HG03025 (cell line): ENCODE measurements at regions not wholly inside any gene's neighbourhood (a gene's known extent, or its start where the extent isn't known, plus 50 kb on each side); places are given as distances from the start of the nearest gene placed in this dataset.

ENCODE experiments used
- ATAC-seq: cut with Tn5 transposase; IDR thresholded peaks from one replicate; pipeline ENCODE4 v1.9.1; 2021; ENCODE audit warnings: mild to moderate bottlenecking, moderate library complexity; ENCODE audit not compliant: unreplicated experiment, low FRiP score

- no peak for ATAC-seq
Observed at GRCh38 chr9:129321286-129322021, 143.4 kb upstream of the IER5L start.

DNA sequence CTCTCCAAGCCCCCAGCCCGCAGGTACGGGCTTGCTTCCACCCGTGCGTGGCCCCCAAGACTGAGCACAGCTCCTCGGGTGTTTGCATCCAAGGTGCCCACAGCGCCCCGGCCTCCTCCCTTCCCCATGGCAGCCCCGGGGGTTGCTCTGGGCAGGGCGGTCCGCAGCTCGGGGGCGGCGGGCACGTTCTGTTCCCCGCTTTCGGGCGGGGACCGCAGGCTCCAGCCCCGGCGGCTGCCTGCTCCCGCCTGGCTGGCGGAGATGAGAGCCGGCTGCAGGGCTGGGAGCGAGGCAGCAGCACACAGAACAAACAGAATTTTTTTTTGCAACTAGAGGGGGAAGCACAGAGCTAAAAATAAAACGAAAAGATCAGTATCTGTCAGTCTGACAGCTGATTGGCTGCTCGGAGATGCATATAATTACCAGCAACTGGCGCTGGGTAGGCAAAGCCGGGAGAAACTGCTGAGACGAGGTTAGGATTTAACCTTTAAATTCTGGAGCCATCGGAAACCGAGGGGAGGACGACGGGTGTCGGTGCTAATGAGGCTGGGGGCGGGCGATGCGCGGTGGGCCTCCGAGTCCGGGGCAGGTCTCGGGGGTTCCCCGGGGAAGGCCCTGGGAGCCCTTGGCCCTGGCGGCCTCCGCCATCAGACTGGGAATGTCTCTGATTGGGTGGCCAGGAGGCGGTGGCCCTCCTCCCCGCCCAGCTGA, 142.7 kb upstream of the IER5L start:
- no peak for ATAC-seq

- no peak for ATAC-seq
Observed at GRCh38 chr9:129319938-129320481, 141.9 kb upstream of the IER5L start.

GRCh38 chr9:129319076-129319937, 141.2 kb upstream of the IER5L start:
- no peak for ATAC-seq

DNA sequence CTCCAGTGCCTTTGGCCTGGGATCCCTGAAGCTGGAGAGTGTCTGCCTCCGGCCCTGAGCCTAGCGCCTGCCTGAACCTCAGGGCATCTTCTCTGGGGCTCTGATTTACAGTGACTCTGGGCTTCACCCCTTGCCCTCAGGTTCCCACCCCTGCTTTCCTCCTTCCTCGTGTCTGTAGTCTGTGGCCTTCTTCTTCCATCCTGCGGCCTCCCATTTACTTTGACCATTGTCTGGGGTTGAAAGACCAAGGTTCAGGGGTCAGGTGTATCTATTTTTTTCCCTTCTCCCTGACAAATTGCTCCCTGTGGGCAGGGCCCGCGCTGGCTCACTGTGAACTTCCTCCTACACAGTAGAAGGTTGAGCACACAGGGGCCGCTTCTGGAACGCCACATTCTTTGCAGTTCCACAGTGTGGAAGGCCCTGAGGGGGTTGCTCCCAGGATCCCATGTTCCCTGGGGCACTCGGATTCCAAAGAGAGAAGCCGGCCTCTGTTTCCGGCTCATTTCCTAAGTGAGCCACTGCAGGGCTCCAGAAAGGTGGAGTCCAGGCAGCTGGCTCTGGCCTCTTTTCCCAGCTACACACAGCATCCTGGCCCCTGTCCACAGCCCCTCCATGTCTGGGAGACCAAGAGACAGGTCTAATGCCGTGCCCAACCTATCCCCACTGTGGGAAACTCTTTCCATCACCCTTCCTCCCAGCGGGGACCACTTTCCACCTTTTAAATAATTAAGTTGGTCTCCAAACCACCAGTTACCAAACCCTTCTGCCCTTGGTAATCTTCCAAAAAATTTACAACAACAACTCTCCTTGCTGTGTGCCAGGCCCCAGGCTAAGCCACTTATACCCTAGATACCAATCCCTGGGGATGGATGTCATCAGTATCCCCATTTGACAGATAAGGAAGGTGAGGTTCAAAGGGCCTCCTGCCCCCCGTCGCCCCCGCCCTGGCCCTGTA, 140.3 kb upstream of the IER5L start:
- no peak for ATAC-seq

GRCh38 chr9:129317179-129318011, 139.3 kb upstream of the IER5L start:
- ATAC-seq: no peak

GRCh38 chr9:129316281-129317030, 138.4 kb upstream of the IER5L start:
- no peak for ATAC-seq

GRCh38 chr9:129313331-129313955, 135.4 kb upstream of the IER5L start:
- ATAC-seq: no peak

DNA sequence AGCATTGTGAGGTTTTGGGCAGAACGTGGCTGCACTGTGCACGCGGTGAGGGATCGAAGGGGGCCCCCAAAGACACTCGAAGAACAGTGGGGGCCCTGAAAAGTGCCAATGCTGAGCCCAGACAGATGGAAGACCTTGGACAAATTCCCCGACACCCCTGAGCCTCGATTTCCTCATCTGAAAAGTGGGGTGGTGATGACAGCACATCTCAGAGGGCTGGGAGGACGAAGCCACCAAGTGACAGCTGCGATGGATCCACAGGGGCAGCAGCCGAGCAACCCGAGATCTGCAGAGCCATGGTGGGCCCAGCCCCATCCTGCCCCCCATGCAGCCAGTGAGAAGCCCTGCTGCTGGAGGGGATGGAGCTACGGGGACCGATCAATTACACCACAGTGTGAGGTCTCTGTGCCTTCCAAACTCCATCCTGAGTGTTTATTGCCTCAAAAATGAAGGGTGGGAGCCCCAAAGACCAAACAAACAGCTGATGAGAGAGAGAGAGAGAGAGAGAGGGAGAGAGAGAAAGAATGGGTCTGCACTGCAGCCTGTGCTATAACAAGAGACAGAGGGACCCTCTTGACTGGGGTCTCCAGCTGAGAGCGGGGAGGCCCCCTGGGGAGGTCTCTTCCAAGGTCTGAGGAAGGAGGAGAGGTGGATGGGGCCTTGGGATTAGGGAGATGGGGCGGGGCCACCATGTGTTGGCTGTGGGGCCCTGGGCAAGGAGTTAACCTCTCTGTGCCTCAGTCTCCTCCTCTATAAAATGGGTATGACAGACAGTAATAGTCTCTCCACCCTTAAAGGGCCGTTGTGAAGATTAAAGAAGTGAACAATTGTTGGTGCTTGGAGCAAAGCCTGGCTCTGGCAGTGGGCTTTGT, 134.4 kb upstream of the IER5L start:
- ATAC-seq: no peak

GRCh38 chr9:129311643-129312042, 133.6 kb upstream of the IER5L start:
- ATAC-seq: no peak

GRCh38 chr9:129310666-129311350, 132.7 kb upstream of the IER5L start:
- ATAC-seq: no peak

DNA sequence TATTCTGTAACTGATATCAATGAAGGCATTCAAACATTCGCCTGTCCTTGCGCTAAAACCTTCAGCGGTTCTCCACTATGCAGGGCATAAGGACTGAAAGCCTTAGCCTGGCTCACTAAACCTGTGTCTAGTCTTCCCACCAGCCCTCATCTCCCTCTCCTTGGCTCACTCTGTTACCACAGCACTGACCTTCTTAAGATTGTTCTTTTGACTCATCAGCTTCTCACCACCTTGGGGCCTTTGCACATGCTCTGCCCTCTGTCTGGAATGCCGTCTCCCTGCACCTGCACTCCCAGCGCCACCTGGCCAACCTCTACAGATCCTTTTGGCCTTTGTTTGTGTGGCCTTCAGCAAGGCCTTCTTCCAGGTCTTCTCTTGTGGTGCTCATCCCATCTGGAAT, 131.8 kb upstream of the IER5L start:
- no peak for ATAC-seq

DNA sequence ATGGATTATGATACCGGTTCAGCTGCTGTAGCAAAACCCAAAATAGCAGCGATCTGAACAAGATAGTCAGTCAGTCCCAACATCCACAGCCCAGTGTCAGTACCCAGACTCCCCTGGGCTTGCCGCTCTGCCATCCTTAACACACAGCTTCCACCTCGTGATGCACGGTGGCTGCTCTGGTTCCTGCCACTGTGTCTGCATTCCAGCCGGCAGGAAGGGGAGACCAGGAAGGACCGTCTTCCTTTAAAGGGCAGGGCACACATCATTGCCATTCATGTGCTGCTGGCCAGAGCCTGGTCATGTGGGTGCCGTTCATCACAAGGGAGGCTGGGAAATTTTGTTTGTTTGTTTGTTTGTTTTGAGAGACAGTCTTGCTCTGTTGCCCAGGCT, 131.0 kb upstream of the IER5L start:
- ATAC-seq: no peak

DNA sequence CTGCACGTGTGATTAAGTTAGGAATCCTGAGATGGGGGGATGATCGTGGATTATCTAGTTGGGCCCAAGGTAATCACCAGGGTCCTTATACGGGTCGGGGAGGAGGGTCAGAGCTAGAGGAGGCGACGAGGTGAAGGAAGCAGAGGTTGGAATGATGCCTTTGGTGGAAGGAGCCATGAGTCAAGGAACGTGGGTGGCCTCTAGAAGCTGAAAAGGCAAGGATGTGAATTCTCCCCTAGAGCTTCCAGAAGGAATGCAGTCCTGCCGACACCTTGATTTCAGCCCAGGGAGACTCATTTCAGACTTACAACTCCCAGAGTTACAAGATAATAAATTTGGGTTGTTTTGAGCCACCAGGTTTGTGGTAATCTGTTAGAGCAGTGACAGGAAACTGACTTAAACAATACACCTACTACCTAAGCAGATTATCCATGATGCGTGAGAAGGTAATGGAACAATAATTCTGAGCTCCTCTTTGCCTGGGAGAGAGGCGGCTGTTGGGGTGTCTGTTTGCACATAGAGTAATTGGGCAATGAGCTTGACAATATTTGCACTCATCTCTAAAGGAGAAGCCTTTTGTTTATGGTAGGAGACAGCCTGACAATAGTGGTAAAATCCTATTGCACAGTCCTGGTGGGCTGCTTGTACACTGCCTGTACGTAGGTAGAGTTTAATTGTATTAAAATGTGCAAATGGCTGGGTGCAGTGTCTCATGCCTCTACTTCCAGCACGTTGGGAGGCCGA, 129.3 kb upstream of the IER5L start:
- no peak for ATAC-seq

DNA sequence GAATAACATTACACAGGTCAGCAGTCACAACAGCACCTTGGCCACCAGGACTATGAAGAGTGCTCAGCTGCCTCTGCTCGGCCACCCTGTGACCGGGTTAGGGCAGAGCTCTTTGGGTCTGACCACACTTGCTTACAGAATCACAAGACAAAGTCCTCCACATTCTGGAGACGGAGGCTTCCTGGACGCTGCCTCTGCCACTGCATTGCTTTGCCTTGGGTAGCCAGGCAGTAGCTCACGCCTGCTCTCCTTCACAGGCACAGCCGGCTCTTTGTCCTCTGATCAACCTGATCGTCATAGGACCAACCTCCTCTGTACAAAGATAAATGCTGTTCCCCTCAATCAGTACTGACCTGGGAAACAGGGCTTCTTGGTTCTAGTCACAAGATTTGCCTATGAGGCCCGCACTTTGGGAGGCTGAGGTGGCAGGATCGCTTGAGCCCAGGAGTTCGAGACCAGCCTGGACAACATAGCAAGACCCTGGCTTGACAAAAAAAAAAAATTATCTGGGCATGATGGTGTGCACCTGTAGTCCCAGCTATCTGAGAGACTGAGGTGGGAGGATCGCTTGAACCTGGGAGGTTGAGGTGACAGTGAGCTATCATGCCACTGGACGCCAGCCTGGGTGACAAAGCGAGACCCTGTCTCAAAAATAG, 128.4 kb upstream of the IER5L start:
- no peak for ATAC-seq
